GM12878 (cell line): ENCODE measurements at regions not wholly inside any gene's neighbourhood (a gene's known extent, or its start where the extent isn't known, plus 50 kb on each side); places are given as distances from the start of the nearest gene placed in this dataset.

Experiments used
- SMARCA5 ChIP-seq: fragments of 450-650 bp; IDR thresholded peaks from 2 replicates; pipeline ENCODE4 v1.6.1; 2017; ENCODE audit warnings: mild to moderate bottlenecking
- SMC3 ChIP-seq: IDR thresholded peaks from 2 replicates; pipeline ENCODE4 v1.6.1; 2011; ENCODE audit warnings: low read length, improper control_type of control experiment, borderline replicate concordance
- TF ChIP-seq, protein P1 (sequence below), 3 experiments: IDR thresholded peaks in 2 of 3; conservative IDR thresholded peaks in 1 of 3; 2 replicates each; pipeline ENCODE4 v1.5.1; 2011; ENCODE audit warnings: low read depth in 3 of 3, low read length in 3 of 3, mild to moderate bottlenecking in 3 of 3, control low read depth in 2 of 3, moderate library complexity in 2 of 3, inconsistent platforms in 1 of 3, mixed read lengths in 1 of 3; ENCODE audit not compliant: control insufficient read depth in 2 of 3, insufficient read depth in 1 of 3; ENCODE audit errors: extremely low read depth in 1 of 3

DNA sequence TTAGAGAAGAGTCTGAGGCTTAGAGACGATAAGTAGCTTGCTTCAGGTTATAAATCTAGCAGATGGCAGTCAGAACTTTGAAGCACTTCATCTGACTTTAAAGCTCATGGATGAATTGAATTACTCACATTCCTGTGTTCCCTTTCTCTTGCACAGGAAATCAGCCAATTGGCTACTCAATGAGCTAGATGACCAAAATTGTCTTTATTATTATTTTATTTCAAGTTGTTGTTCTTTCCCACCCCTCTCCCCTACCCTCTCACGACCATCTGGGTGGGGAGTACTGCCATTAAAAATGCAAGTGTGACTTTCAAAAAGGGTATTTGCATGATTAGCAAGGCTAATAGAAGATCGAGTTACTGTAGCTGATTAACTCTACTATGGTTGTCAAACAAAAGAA, 491.1 kb downstream of the NR4A2 start:
- TF ChIP-seq, protein P1, sequence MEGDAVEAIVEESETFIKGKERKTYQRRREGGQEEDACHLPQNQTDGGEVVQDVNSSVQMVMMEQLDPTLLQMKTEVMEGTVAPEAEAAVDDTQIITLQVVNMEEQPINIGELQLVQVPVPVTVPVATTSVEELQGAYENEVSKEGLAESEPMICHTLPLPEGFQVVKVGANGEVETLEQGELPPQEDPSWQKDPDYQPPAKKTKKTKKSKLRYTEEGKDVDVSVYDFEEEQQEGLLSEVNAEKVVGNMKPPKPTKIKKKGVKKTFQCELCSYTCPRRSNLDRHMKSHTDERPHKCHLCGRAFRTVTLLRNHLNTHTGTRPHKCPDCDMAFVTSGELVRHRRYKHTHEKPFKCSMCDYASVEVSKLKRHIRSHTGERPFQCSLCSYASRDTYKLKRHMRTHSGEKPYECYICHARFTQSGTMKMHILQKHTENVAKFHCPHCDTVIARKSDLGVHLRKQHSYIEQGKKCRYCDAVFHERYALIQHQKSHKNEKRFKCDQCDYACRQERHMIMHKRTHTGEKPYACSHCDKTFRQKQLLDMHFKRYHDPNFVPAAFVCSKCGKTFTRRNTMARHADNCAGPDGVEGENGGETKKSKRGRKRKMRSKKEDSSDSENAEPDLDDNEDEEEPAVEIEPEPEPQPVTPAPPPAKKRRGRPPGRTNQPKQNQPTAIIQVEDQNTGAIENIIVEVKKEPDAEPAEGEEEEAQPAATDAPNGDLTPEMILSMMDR (IDR thresholded peaks at IDR 0.05 in 2 of 3, conservative IDR thresholded peaks at IDR 0.05 in 1 of 3; ENCODE audit: control insufficient read depth in 2 of 3, extremely low read depth in 1 of 3, insufficient read depth in 1 of 3, low read depth in 3 of 3, low read length in 3 of 3), result no peak
- no peak for TF ChIP-seq SMC3
- TF ChIP-seq SMARCA5, result no peak
